PC-3 (cell line): ENCODE measurements at regions not wholly inside any gene's neighbourhood (a gene's known extent, or its start where the extent isn't known, plus 50 kb on each side); places are given as distances from the start of the nearest gene placed in this dataset.

Source experiments
- ATAC-seq: fragments of 200-7000 bp; cut with Tn5 transposase; 2 replicates; pipeline ENCODE4 v1.9.1; 2020; ENCODE audit warnings: mild to moderate bottlenecking, moderate library complexity
- BruUV-seq: library from RNA; stranded (reverse); fragments of 400-500 nt; replicated peaks from 2 replicates; lab custom pipeline; 2021; lab: Mats Ljungman, UMichigan
- CTCF ChIA-PET: fragments of 300-600 bp; sonication (Branson Sonifier 250); formaldehyde crosslinking; loops from one replicate; lab custom pipeline; 2022; ENCODE audit warnings: antibody characterized with exemption; lab: Charles Lee
- POLR2A ChIA-PET: fragments of 300-600 bp; sonication (Branson Sonifier 250); formaldehyde crosslinking; loops from one replicate; lab custom pipeline; 2022; ENCODE audit warnings: antibody characterized with exemption; ENCODE audit not compliant: unreplicated experiment; lab: Charles Lee
- DNase-seq: peaks from one replicate; pipeline ENCODE4 v3.0.0-alpha.2; 2015
- H2AFZ ChIP-seq: fragments of 300-600 bp; sonication (generic); 2 replicates; pipeline ENCODE4 v1.6.0; 2016; ENCODE audit warnings: antibody characterized with exemption, low read length
- H3F3A ChIP-seq: fragments of 300-600 bp; sonication (generic); one replicate; pipeline ENCODE4 v1.6.0; 2017; ENCODE audit warnings: antibody characterized with exemption, low read length, control low read depth, mild to moderate bottlenecking; ENCODE audit not compliant: unreplicated experiment
- H3K27ac ChIP-seq: fragments of 300-600 bp; sonication (generic); 2 replicates; pipeline ENCODE4 v1.5.1; 2016; ENCODE audit warnings: mild to moderate bottlenecking, low read length
- H3K27me3 ChIP-seq: fragments of 300-600 bp; sonication (generic); 2 replicates; pipeline ENCODE4 v1.6.1; 2016; ENCODE audit warnings: low read length, mixed read lengths
- H3K36me3 ChIP-seq: fragments of 300-600 bp; sonication (generic); 2 replicates; pipeline ENCODE4 v1.6.1; 2016; ENCODE audit warnings: low read depth, mixed run types, low read length, mixed read lengths
- H3K4me1 ChIP-seq: fragments of 300-600 bp; sonication (generic); 2 replicates; pipeline ENCODE4 v1.5.1; 2016; ENCODE audit warnings: low read length; ENCODE audit not compliant: insufficient read depth
- H3K4me2 ChIP-seq: fragments of 300-600 bp; sonication (generic); 2 replicates; pipeline ENCODE4 v1.6.0; 2016; ENCODE audit warnings: low read length
- H3K4me3 ChIP-seq: fragments of 300-600 bp; sonication (generic); 2 replicates; pipeline ENCODE4 v1.5.1; 2016; ENCODE audit warnings: mild to moderate bottlenecking, low read length, mixed read lengths
- H3K79me2 ChIP-seq: fragments of 300-600 bp; sonication (generic); 2 replicates; pipeline ENCODE4 v1.6.1; 2017; ENCODE audit warnings: low read length, mixed read lengths
- H3K9ac ChIP-seq: fragments of 300-600 bp; sonication (generic); 2 replicates; pipeline ENCODE4 v1.6.0; 2016; ENCODE audit warnings: mild to moderate bottlenecking, low read length
- H3K9me2 ChIP-seq: fragments of 300-600 bp; sonication (generic); replicated peaks from 2 replicates; pipeline ENCODE4 v1.6.1; 2016; ENCODE audit warnings: mixed run types, low read length, mixed read lengths
- H3K9me3 ChIP-seq: fragments of 300-600 bp; sonication (generic); 2 replicates; pipeline ENCODE4 v1.6.1; 2016; ENCODE audit warnings: low read length, mixed read lengths
- H4K20me1 ChIP-seq: fragments of 300-600 bp; sonication (generic); 2 replicates; pipeline ENCODE4 v1.6.1; 2016; ENCODE audit warnings: low read length, mixed read lengths
- CTCF ChIP-seq: fragments of 300-600 bp; sonication (generic); conservative IDR thresholded peaks from 2 replicates; pipeline ENCODE4 v1.5.1; 2017; ENCODE audit warnings: antibody characterized with exemption, low read depth, mild to moderate bottlenecking, low read length
- EZH2 ChIP-seq: fragments of 300-600 bp; sonication (generic); IDR thresholded peaks from one replicate; pipeline ENCODE4 v1.6.1; 2017; ENCODE audit warnings: antibody characterized with exemption, mild to moderate bottlenecking, low read length; ENCODE audit not compliant: unreplicated experiment
- EZH2phosphoT487 ChIP-seq: fragments of 300-600 bp; sonication (generic); IDR thresholded peaks from 2 replicates; pipeline ENCODE4 v1.6.1; 2018; ENCODE audit warnings: mild to moderate bottlenecking, antibody characterized with exemption, low read length, borderline replicate concordance
- intact Hi-C: fragments of 100-400 bp; cut with micrococcal nuclease; formaldehyde crosslinking; loops from 2 replicates; pipeline ENCODE4 v1.9.0; 2023

- ChIA-PET CTCF (no interaction called here), POLR2A (no interaction called here)
- DNase-seq (no peak), ATAC-seq (no peak)
- TF ChIP-seq EZH2phosphoT487 = no peak
- no peak for TF ChIP-seq EZH2
- no peak for TF ChIP-seq CTCF
- intact Hi-C loops = no loop called here
- no peaks in the 10 kb centered on the region for H3K9me3 ChIP-seq
- H4K20me1 ChIP-seq = no peaks in the 10 kb centered on the region
- H3K79me2 ChIP-seq = no peaks in the 10 kb centered on the region
- no peak overlapping the region for H2AFZ ChIP-seq
- no peak overlapping the region for H3K4me2 ChIP-seq
- BruUV-seq = no TSS peak
- no peak overlapping the region for H3K27ac ChIP-seq
- H3K4me1 ChIP-seq = 0 out of 2 replicates have a peak, but pooled peaks cover 4% of the 10 kb centered on the region
- H3K9ac ChIP-seq = no peak overlapping the region
- no peaks in the 10 kb centered on the region for H3K9me2 ChIP-seq
- no peaks in the 10 kb centered on the region for H3K27me3 ChIP-seq
- no peak overlapping the region for H3K4me3 ChIP-seq
- no peaks in the 10 kb centered on the region for H3K36me3 ChIP-seq
- H3F3A ChIP-seq = no peaks in the 10 kb centered on the region
Measured at GRCh38 chr6:84455511-84456029, 228.1 kb upstream of the CEP162 start.

- H3K9me2 ChIP-seq = no peaks in the 10 kb centered on the region
- H3K36me3 ChIP-seq = no peaks in the 10 kb centered on the region
- ChIA-PET CTCF (no interaction called here), POLR2A (no interaction called here)
- peak; percentile 38 for DNase-seq
- no peak overlapping the region for H2AFZ ChIP-seq
- TF ChIP-seq EZH2phosphoT487 (no peak), CTCF (no peak), EZH2 (no peak)
- no peaks in the 10 kb centered on the region for H3K79me2 ChIP-seq
- no peaks in the 10 kb centered on the region for H3F3A ChIP-seq
- intact Hi-C loops = no loop called here
- H4K20me1 ChIP-seq = no peaks in the 10 kb centered on the region
- BruUV-seq = no TSS peak
- H3K27me3 ChIP-seq = no peaks in the 10 kb centered on the region
- no peak overlapping the region for H3K9ac ChIP-seq
- H3K4me3 ChIP-seq = no peak overlapping the region
- no peaks in the 10 kb centered on the region for H3K9me3 ChIP-seq
- no peak overlapping the region for H3K27ac ChIP-seq
- 0 out of 2 replicates have a peak, but pooled peaks cover 4% of the 10 kb centered on the region for H3K4me1 ChIP-seq
- H3K4me2 ChIP-seq = no peak overlapping the region
- ATAC-seq = no peak
Measured at GRCh38 chr6:84453499-84453898, 226.1 kb upstream of the CEP162 start.

GRCh38 chr6:84450018-84450417, 222.6 kb upstream of the CEP162 start:
- H3K27ac ChIP-seq = no peak overlapping the region
- intact Hi-C loops = no loop called here
- ATAC-seq = no peak
- POLR2A ChIA-PET = no interaction called here
- no peak for TF ChIP-seq EZH2phosphoT487
- TF ChIP-seq CTCF = no peak
- TF ChIP-seq EZH2 = no peak
- no peaks in the 10 kb centered on the region for H3K79me2 ChIP-seq
- no peaks in the 10 kb centered on the region for H3K4me1 ChIP-seq
- CTCF ChIA-PET = no interaction called here
- no peak for DNase-seq
- no peak overlapping the region for H3K4me2 ChIP-seq
- no peaks in the 10 kb centered on the region for H3F3A ChIP-seq
- BruUV-seq = no TSS peak
- H2AFZ ChIP-seq = no peak overlapping the region
- H3K36me3 ChIP-seq = no peaks in the 10 kb centered on the region
- H3K9ac ChIP-seq = no peak overlapping the region
- no peak overlapping the region for H3K4me3 ChIP-seq
- no peaks in the 10 kb centered on the region for H3K27me3 ChIP-seq
- no peaks in the 10 kb centered on the region for H3K9me3 ChIP-seq
- H3K9me2 ChIP-seq = no peaks in the 10 kb centered on the region
- H4K20me1 ChIP-seq = no peaks in the 10 kb centered on the region
